ENCODE measurements at regions not wholly inside any gene's neighbourhood (a gene's known extent, or its start where the extent isn't known, plus 50 kb on each side); places are given as distances from the start of the nearest gene placed in this dataset.

GRCh38 chr5:74040065-74040551 lies 414.1 kb downstream of the ARHGEF28 start:
- DNase-seq (ENCODE audit: low read depth, low spot score) (no peak), FAIRE-seq (no peak)
- Histone ChIP-seq H4K20me1 (replicated peaks; ENCODE audit: control insufficient read depth, extremely low read depth, insufficient read depth, low read length) (no peaks in the 10 kb centered on the region), H3K27ac (ENCODE audit: insufficient read depth, low read depth, low read length) (no peak overlapping the region), H3K9me1 (replicated peaks; ENCODE audit: control insufficient read depth, extremely low read depth, insufficient read depth, low read length) (no peaks in the 10 kb centered on the region), H3K4me1 (ENCODE audit: control insufficient read depth, extremely low read depth, insufficient read depth, low read length) (peaks cover 2% of the 10 kb centered on the region), H3K4me2 (ENCODE audit: insufficient read depth, low read length) (no peak overlapping the region), H3K79me2 (ENCODE audit: control insufficient read depth, insufficient read depth, low read length) (no peaks in the 10 kb centered on the region), H3K9ac (replicated peaks; ENCODE audit: extremely low read depth, insufficient read depth, low read length) (no peak overlapping the region), H2AFZ (ENCODE audit: low read depth, low read length) (no peak overlapping the region), H3K4me3 (replicated peaks in 1 of 3; ENCODE audit: insufficient read depth in 1 of 3, low read depth in 1 of 3, low read length in 3 of 3) (no peak overlapping the region), H3K9me3 (replicated peaks; ENCODE audit: control insufficient read depth, insufficient read depth, low read length) (no peaks in the 10 kb centered on the region), H3K27me3 (ENCODE audit: control insufficient read depth in 2 of 2, insufficient read depth in 2 of 2, low read length in 2 of 2) (no peaks in the 10 kb centered on the region), H3K36me3 (ENCODE audit: control insufficient read depth in 2 of 2, extremely low read depth in 1 of 2, insufficient read depth in 2 of 2, low read length in 2 of 2) (no peaks in the 10 kb centered on the region)
- POLR2A ChIA-PET, result no interaction called here
- dilution Hi-C loops (cut with MboI; ENCODE audit: extremely low pct_ligation_motif_present, low sequenced_read_pairs) (no loop called here), intact Hi-C loops (cut with micrococcal nuclease) (no loop called here)
- no TSS peak for BruUV-seq (replicated peaks)
- CTCF ChIA-PET, result interaction anchor here (1.5 kb wide), 1 partner anchor 14 kb away, joined by 3 read pairs; no protein-coding TSS in a partner anchor
- TF ChIP-seq MYC (IDR thresholded peaks at IDR 0.05; ENCODE audit: low read depth, low read length) (no peak), FOS (IDR thresholded peaks at IDR 0.05; ENCODE audit: borderline replicate concordance, insufficient read depth, low read length) (no peak), GATA2 (IDR thresholded peaks at IDR 0.05; ENCODE audit: insufficient read depth, insufficient read length, low read depth, low read length) (no peak), POLR2A (IDR thresholded peaks at IDR 0.05; ENCODE audit: low read depth, low read length) (no peak), EZH2 (IDR thresholded peaks at IDR 0.05; ENCODE audit: borderline replicate concordance, low read depth, low read length, severe bottlenecking) (no peak), POLR2AphosphoS5 (IDR thresholded peaks at IDR 0.05; ENCODE audit: insufficient read depth, low read depth, low read length) (no peak), JUN (IDR thresholded peaks at IDR 0.05; ENCODE audit: borderline replicate concordance, insufficient read depth, insufficient read length, low read depth) (no peak), MAX (IDR thresholded peaks at IDR 0.05; ENCODE audit: insufficient read depth, insufficient read length) (no peak)
- TF ChIP-seq, protein P1, sequence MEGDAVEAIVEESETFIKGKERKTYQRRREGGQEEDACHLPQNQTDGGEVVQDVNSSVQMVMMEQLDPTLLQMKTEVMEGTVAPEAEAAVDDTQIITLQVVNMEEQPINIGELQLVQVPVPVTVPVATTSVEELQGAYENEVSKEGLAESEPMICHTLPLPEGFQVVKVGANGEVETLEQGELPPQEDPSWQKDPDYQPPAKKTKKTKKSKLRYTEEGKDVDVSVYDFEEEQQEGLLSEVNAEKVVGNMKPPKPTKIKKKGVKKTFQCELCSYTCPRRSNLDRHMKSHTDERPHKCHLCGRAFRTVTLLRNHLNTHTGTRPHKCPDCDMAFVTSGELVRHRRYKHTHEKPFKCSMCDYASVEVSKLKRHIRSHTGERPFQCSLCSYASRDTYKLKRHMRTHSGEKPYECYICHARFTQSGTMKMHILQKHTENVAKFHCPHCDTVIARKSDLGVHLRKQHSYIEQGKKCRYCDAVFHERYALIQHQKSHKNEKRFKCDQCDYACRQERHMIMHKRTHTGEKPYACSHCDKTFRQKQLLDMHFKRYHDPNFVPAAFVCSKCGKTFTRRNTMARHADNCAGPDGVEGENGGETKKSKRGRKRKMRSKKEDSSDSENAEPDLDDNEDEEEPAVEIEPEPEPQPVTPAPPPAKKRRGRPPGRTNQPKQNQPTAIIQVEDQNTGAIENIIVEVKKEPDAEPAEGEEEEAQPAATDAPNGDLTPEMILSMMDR (IDR thresholded peaks at IDR 0.05; ENCODE audit: extremely low read depth in 1 of 2, insufficient read depth in 1 of 2, low read depth in 1 of 2, low read length in 2 of 2), result no peak

All from endothelial cell of umbilical vein (primary cell).